ENCODE measurements at regions not wholly inside any gene's neighbourhood (a gene's known extent, or its start where the extent isn't known, plus 50 kb on each side); places are given as distances from the start of the nearest gene placed in this dataset.

- no TSS peak for BruUV-seq (replicated peaks)
- DNase-seq (ENCODE audit: low read depth, low spot score) (no peak), ATAC-seq (no peak)
- ChIA-PET RAD21 (ENCODE audit: low non-redundant PET in 1 of 2, low total read pairs in 2 of 2, uncharacterized antibody in 2 of 2, unreplicated experiment in 2 of 2) (no interaction called here), CTCF (no interaction called here), POLR2A (no interaction called here)
- Histone ChIP-seq H3K9me3 (ENCODE audit: control insufficient read depth in 1 of 2, insufficient read depth in 1 of 2, low read depth in 1 of 2, low read length in 2 of 2) (no peaks in the 10 kb centered on the region), H3K9ac (ENCODE audit: low read length) (no peak overlapping the region), H4K20me1 (ENCODE audit: insufficient read depth) (no peaks in the 10 kb centered on the region), H3K4me1 (ENCODE audit: control insufficient read depth in 1 of 2, insufficient read depth in 2 of 2, low read length in 2 of 2) (no peaks in the 10 kb centered on the region), H3K27me3 (ENCODE audit: insufficient read depth, low read length) (no peaks in the 10 kb centered on the region), H3K4me3 (replicated peaks in 1 of 2; ENCODE audit: low read depth in 1 of 2, low read length in 2 of 2) (no peak overlapping the region), H2AFZ (ENCODE audit: low read depth, low read length, poor library complexity, severe bottlenecking) (no peak overlapping the region), H3K9me2 (ENCODE audit: insufficient read depth) (no peaks in the 10 kb centered on the region), H3K36me3 (ENCODE audit: control insufficient read depth in 1 of 2, insufficient read depth in 2 of 2, low read length in 2 of 2) (no peaks in the 10 kb centered on the region), H3K79me2 (ENCODE audit: insufficient read depth, low read length) (no peaks in the 10 kb centered on the region), H3K4me2 (ENCODE audit: low read length) (no peak overlapping the region), H3K27ac (ENCODE audit: low read depth, low read length) (no peak overlapping the region)
- TF ChIP-seq POLR2A (IDR thresholded peaks at IDR 0.05; ENCODE audit: borderline replicate concordance, extremely low read depth, insufficient read depth, insufficient read length) (no peak), MAX (IDR thresholded peaks at IDR 0.05) (no peak), EGR1 (IDR thresholded peaks at IDR 0.05; ENCODE audit: low read depth) (no peak), JUND (IDR thresholded peaks at IDR 0.05) (no peak), SRF (IDR thresholded peaks at IDR 0.05; ENCODE audit: low read depth) (no peak), RAD21 (IDR thresholded peaks at IDR 0.05; ENCODE audit: low read depth) (no peak), TCF7L2 (IDR thresholded peaks at IDR 0.05; ENCODE audit: borderline replicate concordance, extremely low read depth, insufficient read depth, insufficient read length) (no peak), CBX3 (IDR thresholded peaks at IDR 0.05; ENCODE audit: low read depth) (no peak), ELF1 (IDR thresholded peaks at IDR 0.05; ENCODE audit: borderline replicate concordance, low read depth) (no peak), FOSL1 (IDR thresholded peaks at IDR 0.05; ENCODE audit: low read depth) (no peak), YY1 (IDR thresholded peaks at IDR 0.05; ENCODE audit: extremely low read depth, insufficient replicate concordance, low read depth, low read length) (no peak), POLR2AphosphoS5 (IDR thresholded peaks at IDR 0.05; ENCODE audit: low read depth, low read length) (no peak), EZH2 (IDR thresholded peaks at IDR 0.05) (no peak), ZNF274 (IDR thresholded peaks at IDR 0.05; ENCODE audit: low read depth, low read length) (no peak), SIN3A (IDR thresholded peaks at IDR 0.05; ENCODE audit: low read depth) (no peak), ZFX (IDR thresholded peaks at IDR 0.05) (no peak), CEBPB (IDR thresholded peaks at IDR 0.05; ENCODE audit: low read depth) (no peak), ZBTB33 (IDR thresholded peaks at IDR 0.05; ENCODE audit: extremely low read depth, insufficient replicate concordance, low read length) (no peak)
- TF ChIP-seq, protein P1, sequence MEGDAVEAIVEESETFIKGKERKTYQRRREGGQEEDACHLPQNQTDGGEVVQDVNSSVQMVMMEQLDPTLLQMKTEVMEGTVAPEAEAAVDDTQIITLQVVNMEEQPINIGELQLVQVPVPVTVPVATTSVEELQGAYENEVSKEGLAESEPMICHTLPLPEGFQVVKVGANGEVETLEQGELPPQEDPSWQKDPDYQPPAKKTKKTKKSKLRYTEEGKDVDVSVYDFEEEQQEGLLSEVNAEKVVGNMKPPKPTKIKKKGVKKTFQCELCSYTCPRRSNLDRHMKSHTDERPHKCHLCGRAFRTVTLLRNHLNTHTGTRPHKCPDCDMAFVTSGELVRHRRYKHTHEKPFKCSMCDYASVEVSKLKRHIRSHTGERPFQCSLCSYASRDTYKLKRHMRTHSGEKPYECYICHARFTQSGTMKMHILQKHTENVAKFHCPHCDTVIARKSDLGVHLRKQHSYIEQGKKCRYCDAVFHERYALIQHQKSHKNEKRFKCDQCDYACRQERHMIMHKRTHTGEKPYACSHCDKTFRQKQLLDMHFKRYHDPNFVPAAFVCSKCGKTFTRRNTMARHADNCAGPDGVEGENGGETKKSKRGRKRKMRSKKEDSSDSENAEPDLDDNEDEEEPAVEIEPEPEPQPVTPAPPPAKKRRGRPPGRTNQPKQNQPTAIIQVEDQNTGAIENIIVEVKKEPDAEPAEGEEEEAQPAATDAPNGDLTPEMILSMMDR (IDR thresholded peaks at IDR 0.05 in 2 of 3, conservative IDR thresholded peaks at IDR 0.05 in 1 of 3; ENCODE audit: borderline replicate concordance in 1 of 3, insufficient read depth in 1 of 3, low read depth in 2 of 3, low read length in 2 of 3), result no peak
- intact Hi-C loops (cut with micrococcal nuclease), result no loop called here
These were observed 404.1 kb upstream of the ACVR2A start for GRCh38 chr2:147440734-147441133.
